Activated CD4-positive, alpha-beta T cell treated with anti-CD3 and anti-CD28 coated beads, Interleukin-2, amount 50 U/mL, for 48 hours (primary cell): ENCODE measurements at regions not wholly inside any gene's neighbourhood (a gene's known extent, or its start where the extent isn't known, plus 50 kb on each side); places are given as distances from the start of the nearest gene placed in this dataset.

ENCODE experiments used
- DNase-seq, 2 experiments: peaks; one replicate each; pipeline ENCODE4 v3.0.0-alpha.2; 2020

GRCh38 chr16:61596655-61597054 lies 439.6 kb downstream of the CDH8 start:
- no peak for DNase-seq

- no peak for DNase-seq
These were observed 440.6 kb downstream of the CDH8 start for GRCh38 chr16:61595605-61596004.

DNA sequence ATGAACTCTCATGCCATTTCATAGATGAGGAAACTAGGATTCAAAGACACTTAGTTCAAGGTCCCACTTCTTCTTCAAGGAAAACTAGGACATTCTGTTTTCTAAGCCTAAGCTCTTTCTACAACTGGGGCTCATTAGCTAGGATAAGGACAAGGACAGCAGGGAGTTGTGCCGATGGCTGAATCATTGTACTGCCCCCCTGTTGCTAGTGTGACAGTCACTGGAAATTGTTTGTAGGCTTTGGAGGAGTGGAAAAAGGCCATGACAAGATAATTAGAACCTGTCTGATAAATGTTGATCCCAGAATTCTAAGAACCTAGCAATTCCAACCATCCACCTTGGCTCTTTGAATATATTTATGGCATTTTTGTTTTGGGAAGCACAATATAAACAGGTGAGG lies 445.7 kb downstream of the CDH8 start:
- no peak for DNase-seq

- DNase-seq: no peak
These were observed 448.7 kb downstream of the CDH8 start for GRCh38 chr16:61587526-61587925.

GRCh38 chr16:61581417-61582046 lies 454.7 kb downstream of the CDH8 start:
- no peak for DNase-seq

DNA sequence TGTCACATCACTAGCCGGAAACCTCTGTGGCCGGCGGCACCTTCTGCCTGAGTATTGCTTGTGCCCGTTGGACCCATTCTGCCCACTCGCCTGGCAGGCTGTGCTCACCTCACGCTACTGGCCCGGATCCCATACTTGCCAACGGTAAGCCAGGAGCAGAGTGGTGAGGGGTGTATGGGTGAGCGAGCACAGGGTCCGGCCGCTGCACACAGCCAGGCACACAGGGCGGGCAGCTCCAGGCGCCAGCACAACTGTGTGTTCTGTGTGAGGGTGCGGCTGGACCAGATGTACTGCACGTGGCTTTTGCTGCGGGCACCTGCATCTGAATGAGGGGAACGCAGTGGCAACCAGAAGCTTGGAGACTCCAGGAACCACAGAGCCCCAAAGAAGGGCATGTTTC lies 455.7 kb downstream of the CDH8 start:
- DNase-seq: no peak

DNA sequence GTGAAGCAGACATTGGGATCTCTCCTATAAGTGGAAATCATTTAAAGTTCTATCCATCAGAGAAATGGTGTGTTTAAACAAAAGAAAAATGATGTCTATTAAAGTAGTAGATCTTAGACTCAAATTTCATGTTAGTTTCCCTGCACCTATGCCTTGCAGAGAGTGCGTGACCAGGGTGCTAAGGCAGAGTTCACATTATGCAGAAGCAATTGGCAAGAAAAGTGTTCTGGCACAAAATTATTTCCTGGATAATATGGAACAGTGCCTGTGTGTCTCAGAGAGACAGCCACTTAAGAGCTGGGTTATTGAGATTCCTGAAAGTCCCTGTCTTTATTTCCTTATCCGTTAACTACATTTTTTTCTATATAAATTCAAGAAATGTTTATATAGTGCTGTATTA lies 457.0 kb downstream of the CDH8 start:
- DNase-seq: no peak

- DNase-seq: no peak
These were observed 459.8 kb downstream of the CDH8 start for GRCh38 chr16:61576476-61576875.

DNA sequence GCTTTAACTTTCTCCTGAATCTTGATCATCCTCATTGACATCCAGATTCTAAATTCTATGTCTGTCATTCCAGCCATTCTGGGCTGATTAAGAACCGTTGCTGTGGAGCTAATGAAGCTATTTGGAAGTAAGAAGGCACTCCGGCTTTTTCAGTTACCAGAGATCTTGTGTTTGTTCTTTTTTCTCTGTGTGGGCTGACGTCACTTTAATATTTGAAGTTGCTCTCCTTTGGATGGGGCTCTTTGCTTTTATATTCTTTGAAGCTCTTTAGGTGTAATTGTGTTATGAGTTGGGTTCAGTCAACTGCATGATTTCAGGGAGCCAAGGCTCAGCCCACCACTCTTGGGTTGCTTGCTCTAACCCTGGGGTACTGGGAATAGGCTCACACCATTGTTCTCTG lies 460.6 kb downstream of the CDH8 start:
- no peak for DNase-seq

GRCh38 chr16:61569028-61569427 lies 467.2 kb downstream of the CDH8 start:
- no peak for DNase-seq

- no peak for DNase-seq
These were observed 471.5 kb downstream of the CDH8 start for GRCh38 chr16:61564716-61565115.

GRCh38 chr16:61555718-61556441 lies 480.4 kb downstream of the CDH8 start:
- no peak for DNase-seq

DNA sequence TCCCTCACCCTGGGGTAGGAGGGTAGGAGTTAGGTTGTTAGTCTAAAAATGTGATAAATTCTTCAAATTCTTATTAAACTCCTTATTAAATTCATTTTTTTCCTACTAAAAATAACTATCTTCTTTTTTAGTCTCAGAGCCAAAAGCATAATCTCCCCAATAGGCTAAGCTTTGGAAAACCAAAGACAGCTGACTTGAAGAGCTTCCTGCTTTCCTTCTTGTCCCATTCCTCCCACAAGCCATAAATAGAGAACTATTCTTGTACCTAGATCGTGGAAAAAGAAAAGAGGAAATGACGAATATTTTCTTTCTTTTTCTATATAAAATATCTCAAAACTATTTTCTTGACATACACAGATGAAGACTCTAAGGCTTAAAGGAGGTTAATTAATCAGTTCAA lies 486.9 kb downstream of the CDH8 start:
- DNase-seq: no peak

- DNase-seq: no peak
These were observed 488.6 kb downstream of the CDH8 start for GRCh38 chr16:61547626-61548025.

- no peak for DNase-seq
These were observed 492.1 kb downstream of the CDH8 start for GRCh38 chr16:61544165-61544564.

DNA sequence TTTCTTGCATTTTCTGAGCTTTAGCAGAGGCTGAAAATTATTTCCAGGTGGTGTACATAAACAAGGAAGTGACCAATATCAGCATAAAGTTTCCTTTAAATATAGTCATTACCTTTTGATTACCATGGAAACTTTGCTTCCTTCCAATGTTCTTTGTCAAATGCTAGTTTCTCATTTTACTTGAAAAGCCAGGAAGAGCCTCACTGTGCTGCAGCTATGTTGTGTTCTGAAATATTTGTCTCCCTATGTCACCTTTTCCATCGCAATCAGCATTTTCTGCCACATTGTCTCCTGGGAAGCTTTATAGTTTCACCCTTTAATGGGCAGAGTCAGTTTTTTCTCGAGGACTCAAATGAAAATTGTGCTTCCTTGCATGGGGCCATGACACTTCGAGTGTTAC lies 496.0 kb downstream of the CDH8 start:
- DNase-seq: no peak

DNA sequence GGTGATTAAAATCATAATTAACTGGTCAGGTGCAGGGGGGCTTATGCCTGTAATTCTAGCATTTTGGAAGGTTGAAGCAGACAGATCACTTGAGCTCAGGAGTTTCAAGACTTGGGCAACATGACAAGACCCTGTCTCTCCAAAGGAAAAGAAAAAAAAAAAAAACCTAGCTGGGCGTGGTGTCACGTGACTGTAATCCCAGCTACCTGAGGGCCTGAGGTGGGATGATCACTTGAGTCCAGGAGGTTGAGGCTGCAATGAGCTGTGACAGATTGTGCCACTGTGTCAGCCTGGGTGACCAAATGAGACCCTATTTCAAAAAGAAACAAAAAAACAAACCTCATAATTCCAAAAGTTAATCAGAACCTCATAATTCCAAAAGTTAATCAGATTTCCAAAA lies 505.5 kb downstream of the CDH8 start:
- DNase-seq: no peak

DNA sequence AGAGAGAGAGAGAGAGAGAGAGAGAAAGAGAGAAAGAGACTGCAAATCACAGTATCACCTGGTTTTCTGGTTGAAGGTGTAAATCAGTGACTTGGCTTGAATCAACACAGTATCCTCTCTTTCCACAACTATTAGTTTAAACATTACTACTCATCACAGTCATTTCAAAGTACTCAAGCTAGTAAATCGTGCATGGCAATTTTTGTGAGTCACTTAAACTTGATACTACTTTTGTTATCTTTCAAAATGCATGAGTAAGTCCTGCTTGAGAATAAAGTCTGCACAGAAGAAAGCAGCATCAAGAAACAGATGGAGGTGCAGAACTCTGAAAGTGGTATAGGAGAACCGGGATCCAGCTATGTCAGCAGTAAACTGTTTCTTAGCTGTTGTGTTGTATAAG lies 535.4 kb downstream of the CDH8 start:
- no peak for DNase-seq

GRCh38 chr16:61480250-61480649 lies 556.0 kb downstream of the CDH8 start:
- no peak for DNase-seq

- DNase-seq: no peak
These were observed 564.5 kb downstream of the CDH8 start for GRCh38 chr16:61471737-61472136.

DNA sequence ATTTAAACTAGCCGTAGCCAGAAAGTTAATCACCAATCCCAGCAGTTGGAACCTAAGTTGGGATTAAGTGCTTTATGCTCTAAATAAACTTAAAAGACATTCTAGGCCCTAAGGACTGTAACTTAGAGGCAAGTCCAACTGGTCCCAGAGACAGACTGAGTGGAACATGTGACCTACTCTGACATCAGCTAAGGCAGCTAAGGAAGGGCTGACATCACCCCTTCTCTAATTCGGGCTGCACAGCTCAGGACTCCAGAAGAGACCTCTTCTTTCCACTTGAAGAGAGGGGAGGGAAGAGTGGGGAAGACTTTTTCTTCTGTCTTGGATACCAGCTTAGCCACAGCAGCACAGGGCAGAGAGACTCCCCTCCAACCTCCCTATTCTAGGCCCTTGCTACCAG lies 565.2 kb downstream of the CDH8 start:
- no peak for DNase-seq

GRCh38 chr16:61465285-61465684 lies 571.0 kb downstream of the CDH8 start:
- no peak for DNase-seq

GRCh38 chr16:61460020-61460419 lies 576.2 kb downstream of the CDH8 start:
- no peak for DNase-seq

DNA sequence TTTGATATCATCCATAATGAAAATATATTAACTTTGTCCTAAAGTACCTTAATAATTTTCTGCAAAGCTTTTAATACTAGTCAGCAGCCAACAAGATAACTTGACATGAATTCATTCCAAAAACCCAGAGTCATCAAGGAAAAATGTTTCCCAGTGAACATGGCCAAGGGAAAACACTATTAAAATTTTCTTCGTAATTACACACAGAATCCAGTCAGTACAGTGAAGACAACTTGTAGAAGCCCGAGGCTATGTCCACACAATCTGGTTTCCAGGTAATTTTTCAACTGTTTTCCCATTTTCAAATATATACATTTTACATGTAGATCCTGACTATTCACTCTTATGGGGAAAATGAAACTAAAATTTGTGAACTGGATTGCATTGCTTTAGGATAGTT lies 600.9 kb downstream of the CDH8 start:
- DNase-seq: no peak

- no peak for DNase-seq
These were observed 603.8 kb downstream of the CDH8 start for GRCh38 chr16:61432421-61432820.
